GM21526 (cell line): ENCODE measurements at regions not wholly inside any gene's neighbourhood (a gene's known extent, or its start where the extent isn't known, plus 50 kb on each side); places are given as distances from the start of the nearest gene placed in this dataset.
"Not testable (repeated sequence)": the region's sequence is repeated elsewhere in the genome, so short reads cannot be mapped to it uniquely, and the experiment has no call there.

Source experiments
- ATAC-seq: cut with Tn5 transposase; IDR thresholded peaks from one replicate; pipeline ENCODE4 v1.9.1; 2021; ENCODE audit warnings: moderate library complexity; ENCODE audit not compliant: unreplicated experiment, low FRiP score

DNA sequence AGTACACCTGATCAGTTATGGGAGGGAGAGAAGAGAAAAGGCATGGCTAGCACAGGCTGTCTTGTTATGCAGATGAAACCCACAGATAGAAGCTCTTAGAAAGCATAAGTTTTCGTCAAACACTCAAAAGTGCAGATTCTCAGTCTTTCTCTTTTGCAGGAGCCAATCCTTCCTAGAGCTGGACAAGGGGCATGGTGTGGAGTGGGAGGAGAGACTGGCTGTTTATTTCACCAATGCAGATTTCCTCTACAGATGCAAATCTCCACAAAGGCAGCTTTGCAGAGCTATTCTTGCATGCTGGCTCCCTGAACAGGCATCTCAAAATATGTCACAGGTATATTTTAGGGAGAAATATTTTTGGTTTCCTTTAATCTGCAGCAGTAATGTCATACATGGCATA is 1400.7 kb downstream of the CDH8 start:
- ATAC-seq = no peak

DNA sequence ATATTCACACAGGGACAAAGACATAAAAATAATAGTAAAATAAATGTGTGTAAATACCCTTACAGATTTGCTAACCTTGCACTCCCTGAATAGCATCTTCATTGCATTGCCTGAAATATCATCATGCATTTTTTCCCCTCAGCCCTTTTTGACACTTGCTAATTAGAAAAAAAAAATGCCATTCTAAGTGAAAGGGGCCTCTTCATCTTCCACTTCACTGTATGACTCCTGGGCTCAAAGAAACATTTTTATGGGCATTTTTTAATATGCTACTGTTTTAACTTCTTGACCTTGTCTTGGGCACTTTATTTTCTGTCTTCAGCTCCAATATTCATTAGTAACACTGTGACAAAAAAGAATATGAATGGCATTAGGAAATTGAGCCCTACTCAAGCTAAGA is 1424.4 kb downstream of the CDH8 start:
- no peak for ATAC-seq

DNA sequence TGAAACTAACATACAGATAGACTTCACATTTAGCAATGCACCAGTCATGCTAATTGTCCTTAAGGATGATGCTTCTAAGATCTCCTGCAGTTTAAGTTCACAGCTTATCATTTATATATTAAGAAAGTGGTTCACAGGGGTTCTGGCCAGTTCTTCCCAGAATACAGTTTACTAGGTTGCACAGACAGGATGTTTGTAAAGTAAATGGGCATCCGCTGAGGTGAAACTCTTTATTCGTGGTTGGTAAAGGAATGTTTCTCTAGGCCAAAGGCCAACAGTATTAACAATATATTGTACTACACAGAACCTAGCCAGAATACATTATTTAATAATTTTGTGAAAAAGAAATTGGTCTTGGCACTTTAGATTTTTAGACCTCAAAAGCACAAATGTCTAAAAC is 1427.3 kb downstream of the CDH8 start:
- no peak for ATAC-seq

DNA sequence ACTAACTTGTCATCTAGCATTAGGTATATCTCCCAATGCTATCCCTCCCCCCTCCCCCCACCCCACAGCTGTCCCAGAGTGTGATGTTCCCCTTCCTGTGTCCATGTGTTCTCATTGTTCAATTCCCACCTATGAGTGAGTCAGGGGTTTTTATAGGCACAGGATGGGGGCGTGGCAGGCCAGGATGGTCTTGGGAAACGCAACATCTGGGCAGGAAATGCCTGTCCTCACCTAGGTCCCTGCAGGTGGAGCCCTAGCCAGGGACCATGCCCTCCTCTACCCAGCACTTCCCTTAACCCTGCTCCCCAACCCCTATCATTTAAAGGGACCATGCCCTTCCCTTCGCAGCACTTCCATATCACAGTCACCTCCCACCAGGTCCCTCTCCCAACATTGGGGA is 1430.6 kb downstream of the CDH8 start:
- ATAC-seq = not testable (repeated sequence)

DNA sequence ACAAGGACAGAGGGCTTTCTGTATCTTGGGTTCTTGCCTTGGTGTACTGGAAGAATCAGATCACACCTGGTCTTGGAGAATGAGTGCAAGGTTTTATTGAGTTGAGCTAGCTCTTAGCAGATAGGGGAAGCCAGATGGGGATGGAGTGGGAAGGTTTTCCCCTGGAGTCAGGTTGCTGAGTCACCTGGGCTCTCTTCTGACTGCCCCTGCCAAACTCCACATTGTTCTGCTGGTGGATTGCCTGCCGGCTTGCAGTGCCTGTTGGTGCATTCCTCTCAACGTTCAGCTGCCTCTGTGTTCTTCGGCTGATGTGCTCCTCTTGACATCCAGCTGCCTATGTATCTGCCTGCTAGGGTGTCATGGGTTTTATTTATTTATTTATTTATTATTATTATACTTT is 1431.1 kb downstream of the CDH8 start:
- ATAC-seq = no peak

DNA sequence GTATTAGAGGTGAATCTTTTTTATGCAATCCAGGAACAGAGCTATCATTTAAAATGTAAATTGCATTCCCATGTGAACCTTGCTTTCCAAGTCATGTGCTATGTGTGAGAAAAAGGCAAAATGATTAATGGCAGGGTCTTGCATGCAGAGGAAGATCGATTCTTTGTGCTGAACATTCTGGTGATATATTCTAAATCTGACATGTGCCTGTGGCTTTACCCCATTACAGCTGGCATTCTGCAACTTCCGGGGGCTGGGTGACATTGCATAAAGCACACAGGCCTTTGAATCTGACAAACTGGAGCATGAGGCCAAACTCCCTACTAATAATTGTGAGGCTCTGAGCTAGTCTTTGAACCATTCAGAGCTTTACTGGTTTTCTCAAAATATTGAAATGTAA is 1449.7 kb downstream of the CDH8 start:
- ATAC-seq = no peak

DNA sequence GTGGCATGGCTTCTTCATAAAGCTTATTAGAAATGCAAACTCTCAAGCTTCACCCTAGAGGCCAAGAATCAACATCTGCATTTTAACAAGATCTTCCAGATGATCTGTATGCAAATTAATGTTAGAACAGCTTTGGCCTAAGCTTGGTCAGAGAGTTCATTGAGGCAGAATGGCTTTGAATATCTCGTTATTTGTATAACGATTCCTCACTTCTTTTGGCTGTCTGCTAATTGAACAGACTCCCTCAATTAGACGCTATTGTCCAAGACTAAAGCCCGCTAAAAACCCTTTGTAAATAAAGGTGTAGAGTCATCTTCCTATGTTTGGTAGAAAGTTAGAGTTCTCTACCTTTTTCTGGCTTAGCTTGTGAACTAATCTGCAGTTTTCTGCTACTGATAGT is 1453.7 kb downstream of the CDH8 start:
- no peak for ATAC-seq

DNA sequence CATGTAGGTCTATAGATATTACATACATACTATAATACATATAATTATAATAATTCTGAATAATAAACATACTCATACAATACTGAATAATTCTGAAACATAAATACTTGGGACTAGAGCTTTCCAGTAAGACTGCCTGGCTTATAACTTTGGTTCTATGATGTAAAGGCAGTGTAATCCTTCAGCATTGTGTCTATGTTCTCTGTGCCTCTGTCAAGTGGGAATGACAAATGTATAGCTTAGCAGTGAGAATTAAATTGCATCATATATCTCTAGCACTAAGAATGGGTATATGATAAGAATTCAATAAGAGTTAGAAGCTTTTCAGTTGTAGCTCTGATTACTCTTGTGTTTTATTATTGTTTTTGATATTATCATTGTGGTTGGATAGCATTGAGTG is 1469.3 kb downstream of the CDH8 start:
- ATAC-seq = no peak

DNA sequence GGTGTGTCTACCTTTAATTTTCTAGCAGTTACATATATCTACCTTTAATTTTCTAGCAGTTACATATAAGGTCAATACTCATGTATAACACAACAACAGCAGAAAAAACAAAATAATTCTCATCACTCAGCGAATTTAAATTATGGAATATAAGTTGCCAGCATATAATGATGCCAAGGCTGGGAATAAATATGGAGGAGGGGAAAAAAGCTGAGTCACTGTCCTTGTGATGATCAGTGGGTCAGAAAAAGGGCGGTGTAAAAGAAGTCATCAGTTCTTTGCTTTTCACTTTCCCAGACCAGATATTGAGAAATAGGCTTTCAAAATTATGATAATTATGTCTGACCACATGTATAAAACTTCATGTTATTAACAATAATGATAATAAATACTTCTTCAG is 1471.7 kb downstream of the CDH8 start:
- no peak for ATAC-seq

DNA sequence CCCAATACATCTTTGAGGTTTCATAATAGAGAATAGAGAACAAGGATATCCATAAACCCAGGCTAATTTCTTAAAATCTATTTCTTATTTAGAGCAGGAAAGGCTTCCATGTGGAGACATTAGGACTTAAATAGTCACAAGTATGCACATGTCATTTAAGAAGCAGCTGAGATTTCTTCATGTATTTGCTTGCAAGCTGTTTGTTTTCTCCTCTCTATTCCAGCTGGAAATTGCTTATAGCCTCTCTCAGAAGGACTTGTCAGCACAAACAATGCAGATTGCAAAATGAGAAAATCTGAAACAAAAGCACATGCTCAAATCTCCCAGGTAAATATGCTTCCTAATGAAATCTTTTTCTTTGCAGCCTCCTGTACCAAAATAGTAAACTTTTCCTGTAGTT is 1473.1 kb downstream of the CDH8 start:
- ATAC-seq = no peak

DNA sequence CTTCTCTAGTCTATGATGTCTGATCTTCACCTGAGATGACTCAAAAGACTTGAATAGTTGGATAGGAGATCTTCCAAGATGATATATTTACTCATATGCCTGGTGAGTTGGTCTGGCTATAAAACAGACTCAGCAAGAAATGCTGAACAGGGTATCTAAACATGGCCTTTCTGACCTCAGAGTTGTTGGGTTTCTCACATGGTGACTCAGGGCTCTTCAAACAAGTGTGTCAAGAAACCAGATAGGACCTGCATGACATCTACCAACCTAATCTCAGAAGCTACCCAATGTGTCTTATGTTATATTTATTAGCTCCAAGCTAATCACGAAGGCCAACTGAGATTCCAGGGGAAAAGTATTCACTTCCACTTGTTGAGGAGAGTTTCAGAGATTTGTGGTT is 1477.3 kb downstream of the CDH8 start:
- ATAC-seq = no peak

DNA sequence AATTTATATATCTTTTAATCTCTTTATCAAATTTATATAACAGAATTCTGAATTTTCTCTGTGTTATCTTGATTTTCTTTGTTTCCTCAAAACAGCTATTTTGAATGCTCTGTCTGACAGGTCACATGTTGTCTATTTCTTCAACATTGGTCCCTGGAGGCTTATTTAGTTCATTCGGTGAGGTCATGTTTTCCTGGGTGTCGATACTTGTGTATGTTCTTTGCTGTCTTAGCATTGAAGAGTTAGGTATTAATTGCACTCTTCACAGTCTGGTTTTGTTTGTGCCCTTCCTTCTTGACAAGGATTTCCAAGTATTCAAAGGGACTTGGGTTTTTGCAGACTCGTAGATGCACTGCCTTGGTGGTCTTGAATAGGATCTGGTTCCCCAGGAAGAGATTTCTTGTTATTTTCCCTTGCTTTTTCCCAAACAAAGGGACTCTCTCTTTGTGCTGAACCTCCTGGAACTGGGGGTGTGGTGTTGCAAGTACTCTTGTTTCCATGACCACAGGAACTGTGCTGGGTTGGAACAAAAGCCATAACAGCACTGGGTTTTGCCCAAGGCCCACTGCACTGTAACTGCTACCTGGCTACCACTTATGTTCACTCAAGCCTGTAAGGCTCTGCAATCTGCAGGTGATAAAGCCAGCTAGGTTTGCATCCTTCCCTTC is 1483.0 kb downstream of the CDH8 start:
- ATAC-seq = no peak

DNA sequence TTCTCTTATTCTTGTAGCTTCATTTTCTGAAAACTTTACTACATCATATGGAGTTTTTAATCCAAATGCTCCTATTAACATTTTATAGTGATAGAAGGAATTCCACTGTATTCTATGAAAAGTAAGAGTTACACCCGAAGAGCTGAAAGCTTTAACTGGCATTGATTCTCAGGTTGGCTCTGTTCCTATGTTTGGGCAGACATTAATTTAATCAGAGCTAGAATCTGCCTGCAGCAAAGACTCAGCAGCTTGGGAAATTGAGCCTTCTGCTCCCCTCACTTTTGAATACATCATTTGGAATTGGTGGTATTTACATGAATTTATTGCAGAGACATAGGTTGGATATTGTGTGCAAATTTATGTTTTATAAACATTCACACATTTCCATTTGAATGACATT is 1494.7 kb downstream of the CDH8 start:
- no peak for ATAC-seq

DNA sequence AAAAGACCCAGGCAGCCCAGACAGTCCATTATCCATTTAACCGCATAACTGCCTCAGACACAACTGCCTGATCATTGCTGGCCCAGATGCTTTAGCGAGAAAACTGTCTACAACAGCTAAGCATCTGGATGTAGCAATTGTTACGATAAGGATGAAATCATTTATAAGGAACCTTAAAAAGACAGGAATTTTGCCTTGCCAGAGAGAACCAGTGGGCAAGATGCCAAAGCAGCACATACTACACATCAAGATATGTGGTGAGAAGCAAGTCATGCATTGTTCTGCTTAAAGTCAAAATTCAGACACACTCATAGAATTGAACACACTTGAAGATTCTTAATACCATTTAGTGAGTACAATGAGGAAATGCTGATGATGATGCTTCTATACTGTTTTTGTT is 1525.3 kb downstream of the CDH8 start:
- ATAC-seq = no peak

DNA sequence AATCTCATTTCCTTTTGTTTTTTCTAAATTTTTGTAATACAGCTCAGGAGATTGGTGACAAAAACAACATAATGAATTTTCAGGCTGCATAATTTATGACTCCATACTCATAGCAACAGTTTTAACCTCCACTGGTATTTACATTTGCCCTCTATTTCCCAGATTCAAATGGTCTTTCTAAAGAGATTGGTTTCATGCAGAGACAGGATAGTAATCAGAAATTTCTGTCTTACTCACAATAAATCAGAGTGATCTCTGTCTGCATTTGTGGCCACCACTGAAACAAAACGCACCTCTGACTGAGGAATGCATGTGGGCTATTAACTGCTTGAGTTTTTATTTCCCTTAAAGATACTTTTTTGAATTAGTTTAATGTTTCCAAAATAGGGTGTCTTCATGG is 1526.0 kb downstream of the CDH8 start:
- no peak for ATAC-seq

DNA sequence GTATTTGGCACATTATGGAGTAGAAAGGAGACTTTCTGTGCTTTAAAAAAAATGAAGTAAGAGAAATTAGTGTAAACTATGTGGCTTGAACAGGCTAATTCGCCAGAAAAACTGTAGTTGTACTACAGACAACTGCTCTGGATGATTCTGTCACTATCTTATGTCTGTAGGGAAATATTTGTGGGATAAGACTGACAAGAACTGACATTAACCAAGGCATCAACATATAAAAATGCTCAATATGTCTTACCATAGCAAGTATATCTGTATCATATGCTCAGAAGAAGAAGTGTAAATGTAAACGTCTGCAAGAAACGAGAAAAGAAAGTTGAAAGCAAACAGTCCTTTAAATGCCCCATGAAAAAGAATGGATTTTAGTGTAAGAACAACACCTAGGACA is 1545.0 kb downstream of the CDH8 start:
- ATAC-seq = no peak

DNA sequence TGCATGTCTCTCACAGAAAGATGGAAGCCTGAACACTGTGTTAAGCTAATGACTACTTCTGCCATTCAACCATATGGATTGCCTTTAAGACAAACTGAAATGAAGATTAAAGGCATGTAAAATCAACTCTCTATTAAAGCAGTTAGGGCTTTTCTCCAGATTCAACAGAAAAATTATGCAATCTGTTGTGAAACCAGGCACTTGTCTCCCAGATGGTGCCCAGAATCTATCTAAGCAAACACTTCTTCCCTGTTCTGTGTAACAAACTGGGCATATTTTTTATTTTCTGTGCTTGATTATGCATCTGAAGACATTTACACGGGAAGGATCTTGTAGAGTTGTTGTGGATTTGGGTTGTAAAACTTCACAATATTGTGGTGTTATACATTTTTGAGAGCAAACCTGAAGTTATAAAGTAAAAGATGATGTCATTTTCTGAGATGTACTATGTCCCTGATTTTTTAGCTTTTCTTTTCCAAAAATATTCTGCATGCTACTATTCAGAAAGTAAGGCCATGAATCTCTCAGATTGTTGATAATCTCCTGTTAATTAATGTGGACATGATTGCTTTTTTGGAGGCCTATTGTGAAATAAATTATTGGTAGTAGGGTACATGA is 1550.3 kb downstream of the CDH8 start:
- ATAC-seq = no peak

DNA sequence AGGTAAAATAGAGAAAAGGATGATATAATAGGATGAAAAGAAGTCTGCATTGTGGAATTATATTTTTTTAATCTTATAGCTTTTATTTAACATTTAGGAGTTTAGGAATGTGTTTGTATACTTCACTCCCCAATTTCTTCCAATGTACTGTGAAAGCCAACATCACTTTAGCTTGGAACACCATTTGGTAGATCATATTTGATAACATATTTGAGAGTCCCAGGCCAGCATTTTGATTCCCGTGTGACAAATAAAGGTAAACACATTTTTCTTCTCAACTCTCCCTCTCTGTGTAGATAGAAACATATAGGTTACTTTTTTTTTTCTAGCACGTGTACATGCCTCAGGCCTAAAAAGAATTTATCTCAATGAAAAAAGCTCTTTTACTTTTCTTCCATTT is 1551.3 kb downstream of the CDH8 start:
- ATAC-seq = no peak

DNA sequence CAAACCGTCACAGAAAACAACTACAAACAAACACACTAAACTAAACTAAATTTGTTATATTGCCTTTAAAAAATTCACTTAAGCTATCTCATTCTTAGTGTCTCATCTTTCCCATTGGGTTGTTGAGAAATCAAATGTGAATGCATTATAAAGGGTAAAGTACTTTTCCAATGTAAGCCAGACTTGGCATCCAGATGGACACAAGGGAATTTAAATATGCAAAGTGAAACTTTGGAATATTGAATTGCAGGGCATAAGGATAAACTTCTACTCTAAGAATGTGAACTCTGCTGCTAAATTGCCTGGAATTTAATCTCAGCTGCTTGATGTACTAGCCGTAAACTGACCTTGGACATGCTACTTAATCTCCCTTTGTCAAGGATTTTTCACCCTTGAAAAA is 1554.6 kb downstream of the CDH8 start:
- no peak for ATAC-seq

DNA sequence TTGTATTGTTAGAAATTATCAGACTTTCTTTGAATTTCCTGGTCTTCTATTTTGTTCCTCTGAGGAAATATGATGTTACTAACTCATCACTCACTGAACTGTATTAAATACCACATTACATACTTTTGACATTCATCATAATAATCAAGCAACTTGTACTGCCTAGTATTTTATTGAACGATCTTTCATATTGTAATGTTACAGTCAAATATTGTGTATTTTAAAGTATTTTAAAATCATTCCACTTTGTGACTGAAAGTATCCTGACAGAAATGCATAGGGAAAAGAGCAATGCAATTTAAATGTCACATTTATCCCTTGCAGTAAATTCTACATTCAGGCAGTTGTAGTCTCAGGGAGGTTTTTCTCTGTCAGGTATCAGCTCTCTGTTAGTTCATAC is 1557.4 kb downstream of the CDH8 start:
- ATAC-seq = no peak

DNA sequence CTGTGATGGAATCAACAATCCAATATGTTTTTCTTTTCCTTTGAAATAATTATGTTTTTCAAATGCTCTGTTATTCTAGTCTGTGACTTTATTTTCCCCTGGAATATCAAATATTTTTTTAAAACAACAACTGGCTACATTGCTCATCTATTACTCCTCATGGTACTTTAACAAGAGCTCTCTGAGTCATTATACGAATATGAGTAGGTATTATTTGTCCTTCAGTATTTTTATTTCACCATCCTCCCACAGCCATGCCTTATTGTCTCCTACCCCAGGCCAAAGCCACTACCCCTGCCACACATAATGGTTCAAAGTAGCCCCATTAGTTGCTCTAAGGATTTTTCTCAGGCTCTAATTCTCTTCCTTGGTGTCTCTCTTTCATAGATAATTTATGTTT is 1572.3 kb downstream of the CDH8 start:
- ATAC-seq = no peak

DNA sequence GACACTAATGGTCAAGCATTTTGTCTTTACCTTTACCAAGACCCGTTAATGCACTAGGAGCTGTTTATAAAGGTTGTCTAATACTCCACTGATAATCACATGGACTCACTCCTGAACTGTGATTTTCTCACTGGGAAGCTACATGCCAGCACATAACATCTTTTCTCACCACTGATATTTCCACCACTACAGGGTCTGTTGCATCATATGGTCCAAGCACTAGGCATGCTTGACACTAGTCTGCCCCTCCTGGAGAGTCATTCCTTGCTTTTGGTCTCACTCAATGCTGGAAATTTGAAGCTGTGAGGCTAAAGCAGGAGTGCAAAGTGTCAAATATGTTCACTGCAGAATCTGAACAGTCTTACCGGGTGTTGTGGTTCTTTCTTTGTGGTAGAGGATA is 1576.8 kb downstream of the CDH8 start:
- ATAC-seq = no peak

DNA sequence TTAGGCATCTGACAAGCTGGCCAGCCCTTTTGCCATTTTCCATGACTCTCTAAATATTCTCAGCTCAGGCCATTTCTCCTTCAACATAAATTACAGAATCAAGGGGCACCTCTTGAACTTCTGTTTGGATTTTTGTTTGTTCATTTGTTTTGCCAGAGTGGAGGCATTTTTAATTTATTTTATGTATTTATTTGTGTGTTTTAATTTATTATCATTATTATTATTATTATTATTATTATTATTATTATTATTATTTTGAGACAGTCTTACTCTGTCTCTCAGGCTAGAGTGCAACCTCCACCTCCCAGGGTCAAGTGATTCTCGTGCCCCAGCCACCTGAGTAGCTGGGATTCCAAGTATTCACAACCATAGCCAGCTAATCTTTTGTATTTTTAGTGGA is 1578.0 kb downstream of the CDH8 start:
- ATAC-seq = no peak
